ENCODE measurements at regions not wholly inside any gene's neighbourhood (a gene's known extent, or its start where the extent isn't known, plus 50 kb on each side); places are given as distances from the start of the nearest gene placed in this dataset.
A peak's percentile ranks its signal among the peaks of the same experiment; 100 is the strongest.

GRCh38 chr15:70487387-70487740 is 276.0 kb downstream of the UACA start:
- Histone ChIP-seq H3K4me3 (no peak overlapping the region), H3K4me1 (peaks cover 36% of the 10 kb centered on the region), H3K27ac (peak overlapping the region; percentile 58), H3K27me3 (ENCODE audit: low read depth) (no peaks in the 10 kb centered on the region), H3K36me3 (no peaks in the 10 kb centered on the region), H3K9me3 (no peaks in the 10 kb centered on the region)
- no peak for TF ChIP-seq CTCF (IDR thresholded peaks at IDR 0.05)
- ATAC-seq (peak; percentile 11 to 28), DNase-seq (no peak)
- intact Hi-C loops (cut with DNase I), result no loop called here

- intact Hi-C loops (cut with DNase I), result no loop called here
Measured at GRCh38 chr15:70486451-70487386, 276.6 kb downstream of the UACA start.

GRCh38 chr15:70486012-70486411 is 277.3 kb downstream of the UACA start:
- intact Hi-C loops (cut with DNase I), result no loop called here
- Histone ChIP-seq H3K9me3 (no peaks in the 10 kb centered on the region), H3K4me1 (peaks cover 24% of the 10 kb centered on the region), H3K36me3 (no peaks in the 10 kb centered on the region), H3K4me3 (no peak overlapping the region), H3K27ac (peak overlapping the region; percentile 58), H3K27me3 (ENCODE audit: low read depth) (no peaks in the 10 kb centered on the region)
- no peak for TF ChIP-seq CTCF (IDR thresholded peaks at IDR 0.05)
- ATAC-seq (peak in 1 of 2 donors; percentile 6), DNase-seq (no peak)

More at GRCh38 chr15:70486451-70487386, 276.6 kb downstream of the UACA start:
- Histone ChIP-seq H3K4me3 (no peak overlapping the region), H3K9me3 (no peaks in the 10 kb centered on the region), H3K27me3 (ENCODE audit: low read depth) (no peaks in the 10 kb centered on the region), H3K27ac (peak overlapping the region; percentile 58), H3K4me1 (peaks cover 30% of the 10 kb centered on the region), H3K36me3 (no peaks in the 10 kb centered on the region)
- TF ChIP-seq CTCF (IDR thresholded peaks at IDR 0.05), result no peak
- DNase-seq (peak; percentile 75), ATAC-seq (peak; percentile 72 to 81)

GRCh38 chr15:70484993-70485392 is 278.4 kb downstream of the UACA start:
- intact Hi-C loops (cut with DNase I), result no loop called here
- no peak for TF ChIP-seq CTCF (IDR thresholded peaks at IDR 0.05)
- no peaks in the 10 kb centered on the region for H3K27me3 ChIP-seq (ENCODE audit: low read depth)
- H3K36me3 ChIP-seq, result no peaks in the 10 kb centered on the region
- no peak for DNase-seq
- no peak overlapping the region for H3K27ac ChIP-seq
- ATAC-seq, result no peak
- no peak overlapping the region for H3K4me3 ChIP-seq
- peaks cover 25% of the 10 kb centered on the region for H3K4me1 ChIP-seq
- no peaks in the 10 kb centered on the region for H3K9me3 ChIP-seq

GRCh38 chr15:70483513-70483912 is 279.8 kb downstream of the UACA start:
- intact Hi-C loops (cut with DNase I), result no loop called here
- no peaks in the 10 kb centered on the region for H3K27me3 ChIP-seq (ENCODE audit: low read depth)
- no peak for ATAC-seq
- H3K9me3 ChIP-seq, result no peaks in the 10 kb centered on the region
- no peak overlapping the region for H3K4me3 ChIP-seq
- no peak overlapping the region for H3K27ac ChIP-seq
- no peak for TF ChIP-seq CTCF (IDR thresholded peaks at IDR 0.05)
- DNase-seq, result no peak
- no peaks in the 10 kb centered on the region for H3K36me3 ChIP-seq
- H3K4me1 ChIP-seq, result peaks cover 33% of the 10 kb centered on the region

Measured in lower lobe of right lung (tissue), 2 donors.